SK-N-SH (cell line): ENCODE measurements at regions not wholly inside any gene's neighbourhood (a gene's known extent, or its start where the extent isn't known, plus 50 kb on each side); places are given as distances from the start of the nearest gene placed in this dataset.

Source experiments
- CTCF ChIA-PET: fragments of 300-600, 350-600 bp; formaldehyde crosslinking; extraction: SDS; loops from one replicate; lab custom pipeline; 2021; lab: Yijun Ruan, JAX
- POLR2A ChIA-PET: fragments of 350-600 bp; sonication (Branson Sonifier 250); formaldehyde crosslinking; extraction: SDS; loops from one replicate; lab custom pipeline; 2020; ENCODE audit warnings: antibody characterized with exemption, inconsistent platforms; lab: Yijun Ruan, JAX
- DNase-seq: peaks from one replicate; pipeline ENCODE4 v3.0.0; 2012
- H2AFZ ChIP-seq: fragments of 200-600 bp; sonication (generic); 2 replicates; pipeline ENCODE4 v1.8.1; 2016; ENCODE audit warnings: antibody characterized with exemption, mild to moderate bottlenecking, low read depth
- H3F3A ChIP-seq: fragments of 200-600 bp; sonication (generic); replicated peaks from 2 replicates; pipeline ENCODE3; 2016; ENCODE audit warnings: antibody characterized with exemption, mild to moderate bottlenecking; ENCODE audit not compliant: insufficient read depth
- H3K27ac ChIP-seq, 2 experiments: fragments of 200-500 bp in 1 of 2; fragments of 200-600 bp in 1 of 2; sonication (Bioruptor generic) in 1 of 2; sonication (generic), shearing (Covaris generic) in 1 of 2; 2 replicates each; pipeline versions ENCODE4 v1.5.1 to v1.6.1; 2014 to 2016; ENCODE audit warnings: low read depth in 2 of 2, inconsistent platforms in 1 of 2, low read length in 1 of 2, mild to moderate bottlenecking in 1 of 2, mixed read lengths in 1 of 2
- H3K27me3 ChIP-seq: fragments of 200-600 bp; sonication (generic), shearing (Covaris generic); 2 replicates; pipeline ENCODE4 v1.6.1; 2016; ENCODE audit warnings: mixed run types; ENCODE audit not compliant: insufficient read depth
- H3K36me3 ChIP-seq, 2 experiments: fragments of 200-500 bp in 1 of 2; fragments of 200-600 bp in 1 of 2; sonication (Bioruptor generic) in 1 of 2; sonication (generic) in 1 of 2; replicated peaks in 1 of 2; 2 replicates each; pipeline versions ENCODE3 to v1.5.1; 2014 to 2016; ENCODE audit warnings: low read length in 1 of 2, mild to moderate bottlenecking in 1 of 2; ENCODE audit not compliant: insufficient read depth in 2 of 2, control insufficient read depth in 1 of 2
- H3K4me1 ChIP-seq, 2 experiments: fragments of 200-500 bp in 1 of 2; fragments of 200-600 bp in 1 of 2; sonication (Bioruptor generic) in 1 of 2; sonication (generic), shearing (Covaris generic) in 1 of 2; 2 replicates each; pipeline versions ENCODE4 v1.5.1 to v1.6.1; 2014 to 2016; ENCODE audit warnings: low read depth in 1 of 2, low read length in 1 of 2, mixed run types in 1 of 2; ENCODE audit not compliant: insufficient read depth in 2 of 2, control insufficient read depth in 1 of 2
- H3K4me2 ChIP-seq: fragments of 200-600 bp; sonication (generic), shearing (Covaris generic); 2 replicates; pipeline ENCODE4 v1.6.1; 2017; ENCODE audit warnings: mixed run types
- H3K4me3 ChIP-seq, 2 experiments: fragments of 200-500 bp in 1 of 2; fragments of 200-600 bp in 1 of 2; sonication (Bioruptor generic) in 1 of 2; sonication (generic), shearing (Covaris generic) in 1 of 2; 2 replicates each; pipeline versions ENCODE4 v1.5.1 to v1.8.1; 2014 to 2016; ENCODE audit warnings: low read depth in 2 of 2, inconsistent platforms in 1 of 2, low read length in 1 of 2, mild to moderate bottlenecking in 1 of 2, mixed read lengths in 1 of 2, moderate library complexity in 1 of 2
- H3K79me2 ChIP-seq: fragments of 200-600 bp; sonication (generic); 2 replicates; pipeline ENCODE4 v1.8.1; 2017; ENCODE audit warnings: mild to moderate bottlenecking; ENCODE audit not compliant: insufficient read depth
- H3K9ac ChIP-seq: fragments of 200-600 bp; sonication (generic); 2 replicates; pipeline ENCODE4 v1.6.1; 2017; ENCODE audit warnings: mixed run types
- H3K9me2 ChIP-seq: fragments of 200-600 bp; sonication (generic); 2 replicates; pipeline ENCODE4 v1.6.1; 2017; ENCODE audit warnings: mixed run types
- H3K9me3 ChIP-seq: fragments of 200-600 bp; sonication (generic); 2 replicates; pipeline ENCODE4 v1.6.1; 2017; ENCODE audit warnings: mixed run types, mild to moderate bottlenecking, moderate library complexity
- H4K20me1 ChIP-seq: fragments of 200-600 bp; sonication (generic); 2 replicates; pipeline ENCODE4 v1.6.1; 2017; ENCODE audit warnings: mild to moderate bottlenecking, mixed run types; ENCODE audit not compliant: insufficient read depth
- CHD2 ChIP-seq: fragments of 150-350 bp; IDR thresholded peaks from 2 replicates; pipeline ENCODE4 v1.6.1; 2018; ENCODE audit warnings: low read length; ENCODE audit not compliant: partially characterized antibody
- CTCF ChIP-seq: fragments of 200-600 bp; sonication (generic); IDR thresholded peaks from 2 replicates; pipeline ENCODE4 v1.6.1; 2017; ENCODE audit warnings: antibody characterized with exemption, mild to moderate bottlenecking, moderate library complexity
- ELF1 ChIP-seq: IDR thresholded peaks from 2 replicates; pipeline ENCODE4 v1.4.0; 2012
- EP300 ChIP-seq, 2 experiments: IDR thresholded peaks; 2 replicates each; pipeline versions ENCODE4 v1.4.0 to v1.6.1; 2012; ENCODE audit warnings: borderline replicate concordance in 1 of 2, low read depth in 1 of 2, low read length in 1 of 2
- GATA2 ChIP-seq: sonication (generic); formaldehyde crosslinking; IDR thresholded peaks from 2 replicates; pipeline ENCODE4 v1.5.0; 2020; ENCODE audit warnings: mild to moderate bottlenecking, missing genetic modification reagents
- NRF1 ChIP-seq: IDR thresholded peaks from 2 replicates; pipeline ENCODE4 v1.6.1; 2012; ENCODE audit warnings: low read depth, mild to moderate bottlenecking, low read length
- PBX3 ChIP-seq: IDR thresholded peaks from 2 replicates; pipeline ENCODE4; 2012
- POLR2AphosphoS5 ChIP-seq: IDR thresholded peaks from 2 replicates; pipeline ENCODE4 v1.6.1; 2012; ENCODE audit warnings: low read depth, low read length
- RAD21 ChIP-seq: IDR thresholded peaks from 2 replicates; pipeline ENCODE4 v1.6.1; 2012; ENCODE audit warnings: mild to moderate bottlenecking, low read length
- RCOR1 ChIP-seq: fragments of 150-350 bp; IDR thresholded peaks from 2 replicates; pipeline ENCODE4 v1.6.1; 2017; ENCODE audit warnings: antibody characterized with exemption, low read length
- SMC3 ChIP-seq: IDR thresholded peaks from 2 replicates; pipeline ENCODE4 v1.6.1; 2012; ENCODE audit warnings: low read depth, low read length, improper control_type of control experiment
- TAF1 ChIP-seq: IDR thresholded peaks from 2 replicates; pipeline ENCODE4 v1.6.1; 2012; ENCODE audit warnings: low read depth, mild to moderate bottlenecking, low read length, moderate library complexity, borderline replicate concordance
- TEAD4 ChIP-seq: IDR thresholded peaks from 2 replicates; pipeline ENCODE4 v1.4.0; 2012; ENCODE audit warnings: mild to moderate bottlenecking, borderline replicate concordance; ENCODE audit not compliant: insufficient read depth
- USF1 ChIP-seq: IDR thresholded peaks from 2 replicates; pipeline ENCODE4 v1.4.0; 2012; ENCODE audit warnings: low read depth, borderline replicate concordance
- YY1 ChIP-seq: IDR thresholded peaks from 2 replicates; pipeline ENCODE4 v1.4.0; 2012; ENCODE audit warnings: low read depth, mild to moderate bottlenecking
- WGBS: methylation state at CpG from one replicate; pipeline ENCODE4 v1.1.6; 2017; ENCODE audit warnings: low lambda C conversion rate; 5-methylcytosine and 5-hydroxymethylcytosine counted together

GRCh38 chr10:123567984-123568739 lies 98.0 kb upstream of the GPR26 start:
- Histone ChIP-seq H3K9ac (no peak overlapping the region), H3K27ac (no peak overlapping the region), H4K20me1 (no peaks in the 10 kb centered on the region), H2AFZ (no peak overlapping the region), H3K79me2 (no peaks in the 10 kb centered on the region), H3K36me3 (no peaks in the 10 kb centered on the region), H3K4me2 (no peak overlapping the region), H3K27me3 (no peaks in the 10 kb centered on the region), H3K9me3 (no peaks in the 10 kb centered on the region), H3K9me2 (no peaks in the 10 kb centered on the region), H3F3A (no peaks in the 10 kb centered on the region), H3K4me1 (no peaks in the 10 kb centered on the region), H3K4me3 (no peak overlapping the region)
- DNase-seq, result no peak
- WGBS, result 59% methylated on average over 21 of the region's 21 CpGs
- CTCF ChIA-PET, result interaction anchor here (0.9 to 5.8 kb wide), 2 partner anchors 14 to 16 kb away, joined by 3 to 52 read pairs; no protein-coding TSS in a partner anchor
- TF ChIP-seq POLR2AphosphoS5 (no peak), PBX3 (no peak), CTCF (no peak), USF1 (no peak), TAF1 (no peak), EP300 (IDR thresholded peaks at IDR 0.05; ENCODE audit: borderline replicate concordance in 1 of 2, low read depth in 1 of 2, low read length in 1 of 2) (no peak), ELF1 (no peak), RAD21 (no peak), NRF1 (no peak), RCOR1 (no peak), SMC3 (no peak), GATA2 (CRISPR knock-in tag) (no peak), CHD2 (no peak), YY1 (no peak), TEAD4 (no peak)
- POLR2A ChIA-PET, result no interaction called here
